Urothelium cell line (cell line): ENCODE measurements at regions not wholly inside any gene's neighbourhood (a gene's known extent, or its start where the extent isn't known, plus 50 kb on each side); places are given as distances from the start of the nearest gene placed in this dataset.

Experiments
- DNase-seq: peaks from one replicate; pipeline ENCODE4 v3.0.0; 2011; ENCODE audit warnings: low spot score, mixed read lengths
- FAIRE-seq: peaks from 2 replicates; lab custom pipeline; 2011; peaks lifted over from hg19 to GRCh38; lab: Jason Lieb, UNC

DNA sequence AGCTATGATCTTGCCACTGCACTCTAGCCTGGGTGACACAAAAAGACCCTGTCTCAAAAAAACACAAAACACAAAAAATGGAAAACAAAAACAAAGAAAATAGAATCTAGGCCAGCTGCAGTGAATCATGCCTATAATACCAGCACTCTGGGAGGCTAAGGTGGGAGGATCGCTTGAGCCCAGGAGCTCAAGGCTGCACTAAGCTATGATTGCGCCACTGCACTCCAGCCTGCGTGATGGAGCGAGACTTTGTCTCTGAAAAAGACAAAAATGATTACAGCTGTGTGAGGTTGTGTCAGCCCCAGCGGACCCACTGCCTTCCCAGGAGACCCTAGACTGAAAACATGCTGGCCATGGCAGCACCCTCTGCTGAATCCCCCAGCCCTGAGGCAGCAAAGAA is 80.2 kb upstream of the ZBTB40 start:
- no peak for DNase-seq
- FAIRE-seq: no peak

- FAIRE-seq (no peak), DNase-seq (no peak)
Measured at GRCh38 chr1:22373252-22373651, 78.4 kb upstream of the ZBTB40 start.

DNA sequence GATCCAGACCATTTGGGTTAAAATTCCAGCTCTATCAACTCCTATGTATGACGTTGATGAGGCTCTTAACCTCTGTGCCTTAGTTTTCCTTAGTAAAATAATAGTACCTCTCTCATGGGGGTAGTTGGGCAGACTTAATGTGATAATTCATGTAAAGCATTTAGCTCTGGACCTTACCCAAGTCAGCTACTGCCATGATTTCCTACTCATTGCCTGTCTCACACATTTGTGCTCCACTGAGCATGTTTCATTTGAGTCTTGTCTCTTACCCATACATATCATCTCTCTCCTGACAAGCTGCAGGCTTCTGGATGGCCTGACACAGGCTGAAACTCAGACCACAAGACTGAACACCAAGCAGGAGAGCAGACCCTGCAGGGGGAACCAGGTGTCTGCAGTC is 77.7 kb upstream of the ZBTB40 start:
- no peak for DNase-seq
- no peak for FAIRE-seq

DNA sequence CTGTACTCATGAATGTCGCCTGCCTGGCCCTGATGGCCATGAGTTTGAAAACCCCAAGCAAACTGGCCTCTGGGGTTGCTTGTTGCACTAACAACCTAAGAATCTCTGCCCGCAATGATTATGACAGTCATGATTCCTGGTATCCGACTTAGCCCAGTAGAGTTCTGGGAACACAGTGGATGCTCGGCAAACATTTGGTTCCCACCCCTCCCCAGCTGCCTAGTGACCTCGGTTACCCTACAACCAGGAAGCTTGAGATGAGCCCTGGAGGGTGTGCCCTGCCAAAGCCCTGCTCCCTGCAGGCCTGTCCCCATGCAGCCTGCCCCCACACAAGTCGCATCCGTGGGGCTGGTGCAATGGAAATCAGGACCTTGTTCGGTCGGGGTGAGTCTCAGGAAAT is 76.0 kb upstream of the ZBTB40 start:
- no peak for FAIRE-seq
- no peak for DNase-seq

GRCh38 chr1:22376001-22376400 is 75.7 kb upstream of the ZBTB40 start:
- DNase-seq (no peak), FAIRE-seq (no peak)

GRCh38 chr1:22376546-22376945 is 75.1 kb upstream of the ZBTB40 start:
- no peak for FAIRE-seq

GRCh38 chr1:22376976-22377375 is 74.7 kb upstream of the ZBTB40 start:
- FAIRE-seq: no peak
- no peak for DNase-seq

More at GRCh38 chr1:22376546-22376945, 75.1 kb upstream of the ZBTB40 start:
- no peak for DNase-seq

- DNase-seq (no peak), FAIRE-seq (no peak)
Measured at GRCh38 chr1:22379566-22379965, 72.1 kb upstream of the ZBTB40 start.

- DNase-seq (peak; percentile 56), FAIRE-seq (no peak)
Measured at GRCh38 chr1:22380024-22380785, 71.4 kb upstream of the ZBTB40 start.

DNA sequence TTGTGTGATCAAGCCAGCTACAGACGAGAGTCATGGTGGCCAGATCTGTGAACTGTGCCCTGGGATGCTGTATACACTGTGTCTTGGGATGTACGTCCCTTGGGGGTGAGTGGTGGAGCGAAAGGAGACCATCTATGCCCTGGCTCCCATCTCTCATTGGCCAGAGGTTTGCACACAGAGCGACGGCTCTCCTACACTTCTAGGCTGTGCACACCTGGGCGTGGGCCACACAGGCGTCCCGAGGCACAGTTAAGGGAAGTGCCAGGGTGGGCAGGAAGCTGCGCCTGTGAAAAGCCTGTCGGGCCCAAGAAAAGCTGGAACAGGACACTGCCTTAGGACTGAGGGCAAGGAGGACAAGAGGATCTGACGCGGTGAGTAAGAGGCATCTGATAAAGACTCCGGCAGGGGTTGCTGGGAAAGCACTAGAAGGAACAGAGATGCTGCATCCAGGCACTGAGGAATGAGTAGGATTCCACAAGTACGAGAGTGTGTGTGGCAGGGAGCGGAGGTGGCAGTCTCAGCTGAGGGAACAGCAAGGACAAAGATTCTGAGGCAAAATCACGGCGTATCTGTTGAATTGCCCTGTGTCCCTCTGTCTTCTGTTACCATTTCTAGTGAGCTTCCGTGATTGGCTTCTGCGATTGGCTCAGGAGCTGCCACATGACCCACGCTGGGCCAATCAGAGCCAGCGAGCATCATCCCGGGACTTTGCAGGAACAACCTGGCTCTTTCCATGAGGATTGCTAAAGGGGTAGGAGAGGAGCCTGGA is 67.9 kb upstream of the ZBTB40 start:
- DNase-seq: no peak
- no peak for FAIRE-seq

DNA sequence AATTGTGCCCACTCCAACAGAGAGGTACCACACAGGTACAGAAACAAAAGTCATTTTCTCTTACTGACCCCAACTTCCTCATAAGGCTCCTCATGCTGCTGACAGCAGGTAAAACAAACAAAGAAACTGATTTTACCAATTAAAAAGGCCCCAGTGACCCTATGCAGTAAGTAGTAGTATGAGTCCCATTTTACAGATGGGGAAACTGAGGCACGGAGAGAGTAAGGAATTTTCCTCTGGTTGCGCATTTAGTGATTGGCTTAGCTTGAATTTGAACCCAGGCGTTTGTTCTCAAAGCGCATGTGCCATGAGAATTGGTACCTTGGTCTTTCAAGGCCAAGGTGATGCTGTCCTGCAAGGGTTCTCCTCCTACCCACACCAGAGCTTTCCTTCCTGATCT is 66.1 kb upstream of the ZBTB40 start:
- FAIRE-seq: no peak
- DNase-seq: no peak

- DNase-seq (no peak), FAIRE-seq (no peak)
Measured at GRCh38 chr1:22386774-22387173, 64.9 kb upstream of the ZBTB40 start.

DNA sequence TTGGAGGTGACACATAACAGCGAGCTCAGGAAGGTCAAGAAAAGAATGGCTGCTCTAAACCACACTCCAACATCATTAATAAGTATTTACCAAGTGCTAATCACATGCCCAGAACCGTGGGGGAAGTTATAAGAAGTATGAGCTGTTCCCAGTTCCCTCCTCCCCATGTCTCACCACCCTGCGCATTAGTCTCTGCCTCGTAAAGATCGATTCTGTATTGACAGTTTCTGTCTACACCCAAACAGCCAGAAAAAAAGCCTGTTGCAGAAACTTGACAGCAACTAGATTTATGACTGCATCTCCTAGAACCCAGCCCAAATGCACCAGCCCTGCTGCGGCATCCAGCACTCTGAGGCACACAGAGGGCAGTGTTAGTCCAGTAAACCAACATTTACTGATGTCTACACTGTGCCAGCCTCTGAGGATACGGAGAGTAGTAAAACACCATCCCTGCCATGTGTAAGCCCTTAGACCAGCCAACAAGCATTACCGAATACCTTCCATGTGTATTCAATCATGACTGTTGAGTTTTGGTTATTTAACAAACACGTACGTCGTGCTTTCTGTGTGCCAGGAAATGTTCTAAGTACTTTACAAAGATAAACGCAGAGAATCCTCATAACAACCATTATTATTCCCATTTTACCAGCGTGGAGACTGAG is 63.6 kb upstream of the ZBTB40 start:
- DNase-seq: no peak
- no peak for FAIRE-seq

- DNase-seq (peak; percentile 58), FAIRE-seq (peak; percentile 75)
Measured at GRCh38 chr1:22388671-22389450, 62.8 kb upstream of the ZBTB40 start.

GRCh38 chr1:22393587-22393986 is 58.1 kb upstream of the ZBTB40 start:
- no peak for FAIRE-seq
- no peak for DNase-seq

GRCh38 chr1:22398656-22399420 is 52.8 kb upstream of the ZBTB40 start:
- FAIRE-seq (no peak), DNase-seq (no peak)

- DNase-seq (no peak), FAIRE-seq (no peak)
Measured at GRCh38 chr1:22399421-22400091, 52.1 kb upstream of the ZBTB40 start.
